Suprapubic skin (tissue), 4 donors: ENCODE measurements at regions not wholly inside any gene's neighbourhood (a gene's known extent, or its start where the extent isn't known, plus 50 kb on each side); places are given as distances from the start of the nearest gene placed in this dataset.

Experiments used
- CTCF ChIP-seq, 2 donors: fragments of 200-600 bp in 1 of 2; fragments of 450-650 bp in 1 of 2; sonication (generic) in 1 of 2; IDR thresholded peaks; one replicate each; pipeline ENCODE4 v1.5.1; 2016 to 2019; ENCODE audit warnings: antibody characterized with exemption in 2 of 2, mild to moderate bottlenecking in 1 of 2, moderate library complexity in 1 of 2
- POLR2A ChIP-seq, 2 donors: fragments of 450-650 bp; IDR thresholded peaks; one replicate each; pipeline ENCODE4 v1.6.1; 2017; ENCODE audit warnings: antibody characterized with exemption in 2 of 2, mild to moderate bottlenecking in 2 of 2, moderate library complexity in 2 of 2
- POLR2AphosphoS5 ChIP-seq, 3 donors: sonication (generic); formaldehyde crosslinking; IDR thresholded peaks; one replicate each; pipeline ENCODE4 v1.6.1; 2017; ENCODE audit warnings: antibody characterized with exemption in 3 of 3

GRCh38 chr15:69836526-69837230, 261.0 kb downstream of the TLE3 start:
- TF ChIP-seq CTCF (IDR thresholded peaks at IDR 0.05) (no peak), POLR2AphosphoS5 (IDR thresholded peaks at IDR 0.05) (no peak), POLR2A (IDR thresholded peaks at IDR 0.05) (no peak)
